PC-9 (cell line): ENCODE measurements at regions not wholly inside any gene's neighbourhood (a gene's known extent, or its start where the extent isn't known, plus 50 kb on each side); places are given as distances from the start of the nearest gene placed in this dataset.

Experiments used
- EZH2 ChIP-seq: fragments of 200-600 bp; sonication (generic); IDR thresholded peaks from 2 replicates; pipeline ENCODE4 v1.8.0; 2017; ENCODE audit warnings: antibody characterized with exemption, low read depth
- TF ChIP-seq, protein P1 (sequence below): fragments of 200-600 bp; sonication (generic); conservative IDR thresholded peaks from 2 replicates; pipeline ENCODE4 v1.6.1; 2017; ENCODE audit warnings: mixed run types, antibody characterized with exemption, mild to moderate bottlenecking, moderate library complexity

GRCh38 chr17:34865716-34866115 lies 95.5 kb downstream of the CCT6B start:
- TF ChIP-seq, protein P1, sequence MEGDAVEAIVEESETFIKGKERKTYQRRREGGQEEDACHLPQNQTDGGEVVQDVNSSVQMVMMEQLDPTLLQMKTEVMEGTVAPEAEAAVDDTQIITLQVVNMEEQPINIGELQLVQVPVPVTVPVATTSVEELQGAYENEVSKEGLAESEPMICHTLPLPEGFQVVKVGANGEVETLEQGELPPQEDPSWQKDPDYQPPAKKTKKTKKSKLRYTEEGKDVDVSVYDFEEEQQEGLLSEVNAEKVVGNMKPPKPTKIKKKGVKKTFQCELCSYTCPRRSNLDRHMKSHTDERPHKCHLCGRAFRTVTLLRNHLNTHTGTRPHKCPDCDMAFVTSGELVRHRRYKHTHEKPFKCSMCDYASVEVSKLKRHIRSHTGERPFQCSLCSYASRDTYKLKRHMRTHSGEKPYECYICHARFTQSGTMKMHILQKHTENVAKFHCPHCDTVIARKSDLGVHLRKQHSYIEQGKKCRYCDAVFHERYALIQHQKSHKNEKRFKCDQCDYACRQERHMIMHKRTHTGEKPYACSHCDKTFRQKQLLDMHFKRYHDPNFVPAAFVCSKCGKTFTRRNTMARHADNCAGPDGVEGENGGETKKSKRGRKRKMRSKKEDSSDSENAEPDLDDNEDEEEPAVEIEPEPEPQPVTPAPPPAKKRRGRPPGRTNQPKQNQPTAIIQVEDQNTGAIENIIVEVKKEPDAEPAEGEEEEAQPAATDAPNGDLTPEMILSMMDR = no peak
- no peak for TF ChIP-seq EZH2
